Loucy (cell line): ENCODE measurements at regions not wholly inside any gene's neighbourhood (a gene's known extent, or its start where the extent isn't known, plus 50 kb on each side); places are given as distances from the start of the nearest gene placed in this dataset.

Source experiments
- EZH2phosphoT487 ChIP-seq: fragments of 200-600 bp; IDR thresholded peaks from 2 replicates; pipeline ENCODE4 v1.6.1; 2018; ENCODE audit warnings: antibody characterized with exemption, mild to moderate bottlenecking, moderate library complexity, borderline replicate concordance
- TF ChIP-seq, protein P1 (sequence below): fragments of 200-600 bp; sonication (generic); conservative IDR thresholded peaks from 2 replicates; pipeline ENCODE4 v1.5.1; 2014; ENCODE audit warnings: mild to moderate bottlenecking, antibody characterized with exemption, low read length

DNA sequence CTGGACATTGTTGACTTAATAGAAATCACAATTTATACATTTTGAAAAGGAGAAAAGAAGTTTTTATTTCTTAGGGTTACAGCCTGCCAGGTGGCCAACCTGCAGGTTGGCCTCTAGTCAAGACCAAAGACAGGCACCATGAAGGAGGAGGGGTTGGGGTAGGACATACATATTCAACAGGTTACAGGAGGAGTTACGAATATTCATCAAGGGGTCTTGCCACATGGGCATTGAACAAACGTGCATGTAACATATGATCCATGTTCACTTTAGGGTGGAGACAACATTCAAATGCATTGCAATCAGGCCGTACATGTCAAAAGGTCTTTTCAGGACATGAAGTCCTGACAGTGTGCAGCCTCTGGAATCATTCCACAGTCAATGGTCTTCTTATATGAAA is 246.2 kb upstream of the AKR1E2 start:
- no peak for TF ChIP-seq EZH2phosphoT487
- TF ChIP-seq, protein P1, sequence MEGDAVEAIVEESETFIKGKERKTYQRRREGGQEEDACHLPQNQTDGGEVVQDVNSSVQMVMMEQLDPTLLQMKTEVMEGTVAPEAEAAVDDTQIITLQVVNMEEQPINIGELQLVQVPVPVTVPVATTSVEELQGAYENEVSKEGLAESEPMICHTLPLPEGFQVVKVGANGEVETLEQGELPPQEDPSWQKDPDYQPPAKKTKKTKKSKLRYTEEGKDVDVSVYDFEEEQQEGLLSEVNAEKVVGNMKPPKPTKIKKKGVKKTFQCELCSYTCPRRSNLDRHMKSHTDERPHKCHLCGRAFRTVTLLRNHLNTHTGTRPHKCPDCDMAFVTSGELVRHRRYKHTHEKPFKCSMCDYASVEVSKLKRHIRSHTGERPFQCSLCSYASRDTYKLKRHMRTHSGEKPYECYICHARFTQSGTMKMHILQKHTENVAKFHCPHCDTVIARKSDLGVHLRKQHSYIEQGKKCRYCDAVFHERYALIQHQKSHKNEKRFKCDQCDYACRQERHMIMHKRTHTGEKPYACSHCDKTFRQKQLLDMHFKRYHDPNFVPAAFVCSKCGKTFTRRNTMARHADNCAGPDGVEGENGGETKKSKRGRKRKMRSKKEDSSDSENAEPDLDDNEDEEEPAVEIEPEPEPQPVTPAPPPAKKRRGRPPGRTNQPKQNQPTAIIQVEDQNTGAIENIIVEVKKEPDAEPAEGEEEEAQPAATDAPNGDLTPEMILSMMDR: no peak
